H1 (cell line): ENCODE measurements at regions not wholly inside any gene's neighbourhood (a gene's known extent, or its start where the extent isn't known, plus 50 kb on each side); places are given as distances from the start of the nearest gene placed in this dataset.

ENCODE experiments used
- CTCF ChIA-PET: fragments of 300-600 bp; sonication (Branson Sonifier 250); formaldehyde crosslinking; loops from one replicate; lab custom pipeline; 2021; ENCODE audit not compliant: partially characterized antibody; lab: Charles Lee
- POLR2A ChIA-PET: fragments of 300-600 bp; sonication (Branson Sonifier 250); formaldehyde crosslinking; loops from one replicate; lab custom pipeline; 2021; ENCODE audit warnings: inconsistent platforms; ENCODE audit not compliant: partially characterized antibody; lab: Charles Lee
- DNase-seq, 2 experiments: peaks; one replicate each; pipeline versions ENCODE4 v3.0.0 to v3.0.0-alpha.2; 2010 to 2022; ENCODE audit warnings: low spot score in 2 of 2, low read depth in 1 of 2, mixed read lengths in 1 of 2
- FAIRE-seq: peaks from 2 replicates; lab custom pipeline; 2011; peaks lifted over from hg19 to GRCh38; lab: Jason Lieb, UNC
- H2AFZ ChIP-seq: 2 replicates; pipeline ENCODE4 v1.8.1; 2012; ENCODE audit warnings: low read length, inconsistent platforms
- H2AK5ac ChIP-seq: 2 replicates; pipeline ENCODE4 v1.6.1; 2013; ENCODE audit warnings: low read depth, low read length
- H2BK120ac ChIP-seq: replicated peaks from 2 replicates; pipeline ENCODE3; 2013; ENCODE audit warnings: low read depth, low read length, inconsistent platforms
- H2BK12ac ChIP-seq: 2 replicates; pipeline ENCODE4 v1.6.1; 2013; ENCODE audit warnings: low read depth, low read length
- H2BK15ac ChIP-seq: 2 replicates; pipeline ENCODE4 v1.6.1; 2013; ENCODE audit warnings: low read length
- H2BK20ac ChIP-seq: 2 replicates; pipeline ENCODE4 v1.6.1; 2013; ENCODE audit warnings: low read length
- H2BK5ac ChIP-seq: 2 replicates; pipeline ENCODE4 v1.6.1; 2013; ENCODE audit warnings: low read depth, low read length
- H3K14ac ChIP-seq: 2 replicates; pipeline ENCODE4 v1.6.1; 2013; ENCODE audit warnings: inconsistent platforms; ENCODE audit not compliant: insufficient read length
- H3K18ac ChIP-seq: 2 replicates; pipeline ENCODE4 v1.6.1; 2013; ENCODE audit warnings: low read length; ENCODE audit errors: extremely low read depth
- H3K23ac ChIP-seq: 2 replicates; pipeline ENCODE4 v1.6.1; 2013; ENCODE audit warnings: inconsistent platforms; ENCODE audit not compliant: insufficient read length
- H3K23me2 ChIP-seq: 2 replicates; pipeline ENCODE4 v1.6.1; 2013; ENCODE audit warnings: low read depth, low read length
- H3K27ac ChIP-seq: 2 replicates; pipeline ENCODE4 v1.6.1; 2011; ENCODE audit warnings: low read depth, low read length, inconsistent platforms
- H3K27me3 ChIP-seq, 4 experiments: replicated peaks in 1 of 4; 1 replicate in 1 of 4; 2 replicates in 3 of 4; pipeline versions ENCODE4 v1.6.1 to v1.8.1; 2011 to 2013; ENCODE audit warnings: low read length in 3 of 4, mild to moderate bottlenecking in 3 of 4, inconsistent platforms in 2 of 4, mixed read lengths in 2 of 4, moderate library complexity in 1 of 4; ENCODE audit not compliant: control insufficient read depth in 3 of 4, insufficient read depth in 3 of 4; ENCODE audit errors: extremely low read depth in 1 of 4
- H3K36me3 ChIP-seq, 4 experiments: 2 replicates each; pipeline versions ENCODE4 v1.6.1 to v1.8.1; 2011 to 2013; ENCODE audit warnings: mild to moderate bottlenecking in 4 of 4, low read length in 3 of 4, moderate library complexity in 2 of 4, control low read depth in 1 of 4, inconsistent platforms in 1 of 4; ENCODE audit not compliant: insufficient read depth in 4 of 4, control insufficient read depth in 2 of 4
- H3K4ac ChIP-seq: replicated peaks from 2 replicates; pipeline ENCODE3; 2013; ENCODE audit warnings: low read length, low read depth, mixed read lengths, inconsistent platforms; ENCODE audit not compliant: insufficient read length
- H3K4me1 ChIP-seq, 4 experiments: replicated peaks in 1 of 4; 1 replicate in 1 of 4; 2 replicates in 3 of 4; pipeline versions ENCODE4 v1.6.1 to v1.8.1; 2011 to 2013; ENCODE audit warnings: low read length in 3 of 4, inconsistent platforms in 2 of 4, mixed read lengths in 1 of 4; ENCODE audit not compliant: insufficient read depth in 4 of 4, control insufficient read depth in 3 of 4
- H3K4me2 ChIP-seq, 2 experiments: 2 replicates each; pipeline versions ENCODE4 v1.6.1 to v1.8.1; 2011 to 2013; ENCODE audit warnings: low read depth in 2 of 2, low read length in 2 of 2, control low read depth in 1 of 2, inconsistent platforms in 1 of 2, mild to moderate bottlenecking in 1 of 2; ENCODE audit not compliant: insufficient read depth in 1 of 2
- H3K4me3 ChIP-seq, 4 experiments: fragments of 200-600, 300-600 bp in 1 of 4; sonication (generic), shearing (Covaris generic), sonication (Bioruptor Twin) in 1 of 4; 2 replicates each; pipeline versions ENCODE4 v1.5.1 to v1.8.1; 2011 to 2016; ENCODE audit warnings: low read length in 4 of 4, low read depth in 3 of 4, control low read depth in 2 of 4, inconsistent platforms in 2 of 4, mild to moderate bottlenecking in 2 of 4, mixed read lengths in 1 of 4, moderate library complexity in 1 of 4; ENCODE audit not compliant: insufficient read depth in 2 of 4; ENCODE audit errors: extremely low read depth in 1 of 4
- H3K56ac ChIP-seq: replicated peaks from 2 replicates; pipeline ENCODE3; 2013; ENCODE audit warnings: low read depth, mild to moderate bottlenecking, mixed read lengths, low read length, inconsistent platforms; ENCODE audit not compliant: insufficient read length
- H3K79me1 ChIP-seq: 2 replicates; pipeline ENCODE4 v1.6.1; 2013; ENCODE audit warnings: low read depth, low read length, control low read depth
- H3K79me2 ChIP-seq, 2 experiments: 2 replicates each; pipeline versions ENCODE4 v1.6.1 to v1.8.1; 2012 to 2013; ENCODE audit warnings: low read length in 2 of 2, mild to moderate bottlenecking in 2 of 2, inconsistent platforms in 1 of 2; ENCODE audit not compliant: insufficient read depth in 2 of 2, control insufficient read depth in 1 of 2
- H3K9ac ChIP-seq, 4 experiments: replicated peaks in 1 of 4; 1 replicate in 1 of 4; 2 replicates in 3 of 4; pipeline versions ENCODE4 v1.6.1 to v1.8.1; 2011 to 2013; ENCODE audit warnings: low read depth in 3 of 4, low read length in 3 of 4, control low read depth in 2 of 4, mild to moderate bottlenecking in 2 of 4, moderate library complexity in 2 of 4, inconsistent platforms in 1 of 4; ENCODE audit errors: extremely low read depth in 1 of 4
- H3K9me3 ChIP-seq, 2 experiments: 2 replicates each; pipeline versions ENCODE4 v1.6.1 to v1.8.1; 2012 to 2013; ENCODE audit warnings: mild to moderate bottlenecking in 2 of 2, moderate library complexity in 2 of 2, control low read depth in 1 of 2, inconsistent platforms in 1 of 2, low read depth in 1 of 2, low read length in 1 of 2, mixed read lengths in 1 of 2; ENCODE audit not compliant: insufficient read depth in 2 of 2
- H4K20me1 ChIP-seq, 2 experiments: replicated peaks in 1 of 2; 2 replicates each; pipeline versions ENCODE3 to v1.8.1; 2011 to 2013; ENCODE audit warnings: inconsistent platforms in 2 of 2, low read length in 2 of 2, mild to moderate bottlenecking in 1 of 2; ENCODE audit not compliant: insufficient read depth in 2 of 2, control insufficient read depth in 1 of 2
- H4K5ac ChIP-seq: 2 replicates; pipeline ENCODE4 v1.6.1; 2013; ENCODE audit warnings: low read length, low read depth, mixed read lengths, inconsistent platforms; ENCODE audit not compliant: insufficient read length
- H4K8ac ChIP-seq: 2 replicates; pipeline ENCODE4 v1.8.0; 2013; ENCODE audit warnings: mild to moderate bottlenecking, moderate library complexity, low read length, inconsistent platforms; ENCODE audit not compliant: insufficient read depth; ENCODE audit errors: extremely low read depth
- H4K91ac ChIP-seq: replicated peaks from 2 replicates; pipeline ENCODE3; 2013; ENCODE audit warnings: low read length, mixed read lengths, inconsistent platforms; ENCODE audit not compliant: insufficient read length
- TAF1 ChIP-seq: IDR thresholded peaks from 2 replicates; pipeline ENCODE4 v1.6.1; 2011; ENCODE audit warnings: mild to moderate bottlenecking, low read depth, low read length
- WGBS, 2 experiments: shearing (Covaris generic) in 1 of 2; methylation state at CpG; one replicate each; pipeline versions ENCODE4 v1.1.6 to v1.1.7; 2013 to 2015; ENCODE audit warnings: low lambda C conversion rate in 2 of 2, mixed read lengths in 2 of 2, inconsistent platforms in 1 of 2, low coverage in 1 of 2, missing lambda C conversion rate in 1 of 2; ENCODE audit not compliant: insufficient replicate concordance in 2 of 2, insufficient coverage in 1 of 2, insufficient read length in 1 of 2; ENCODE audit errors: extremely low coverage in 1 of 2, missing lambda C conversion rate in 1 of 2; 5-methylcytosine and 5-hydroxymethylcytosine counted together

- H4K5ac ChIP-seq: no peak overlapping the region
- no peak overlapping the region for H3K9ac ChIP-seq
- no peak overlapping the region for H3K23ac ChIP-seq
- H3K56ac ChIP-seq: no peak overlapping the region
- H3K27ac ChIP-seq: no peak overlapping the region
- H4K91ac ChIP-seq: no peak overlapping the region
- ChIA-PET POLR2A (no interaction called here), CTCF (interaction anchor here (0.7 to 11.5 kb wide), 24 partner anchors 8 to 411 kb away, joined by 3 to 194 read pairs (median 6); no protein-coding TSS in a partner anchor)
- no peak overlapping the region for H3K4ac ChIP-seq
- H4K8ac ChIP-seq: no peak overlapping the region
- H3K18ac ChIP-seq: no peak overlapping the region
- H2BK120ac ChIP-seq: no peak overlapping the region
- no peak overlapping the region for H2BK12ac ChIP-seq
- no peaks in the 10 kb centered on the region for H3K36me3 ChIP-seq
- H3K14ac ChIP-seq: no peak overlapping the region
- H4K20me1 ChIP-seq: no peaks in the 10 kb centered on the region
- H3K9me3 ChIP-seq: no peaks in the 10 kb centered on the region
- no peaks in the 10 kb centered on the region for H3K79me2 ChIP-seq
- no peak overlapping the region for H2BK5ac ChIP-seq
- H2BK15ac ChIP-seq: no peak overlapping the region
- no peaks in the 10 kb centered on the region for H3K27me3 ChIP-seq
- no peak overlapping the region for H2AK5ac ChIP-seq
- no peaks in the 10 kb centered on the region; the same call in 1 of the 2 replicates for H3K23me2 ChIP-seq
- FAIRE-seq (no peak), DNase-seq (no peak)
- H3K4me1 ChIP-seq: no peaks in the 10 kb centered on the region; a peak in 2 of 7 replicates
- no peak overlapping the region for H2AFZ ChIP-seq
- H2BK20ac ChIP-seq: peak overlapping the region; percentile 91
- H3K79me1 ChIP-seq: no peaks in the 10 kb centered on the region
- H3K4me2 ChIP-seq: no peak overlapping the region
- WGBS, 2 experiments: 92% methylated on average over 5 of the region's 5 CpGs; no CpG with 5 or more reads in 1 of the 2 experiments
- no peak overlapping the region for H3K4me3 ChIP-seq
- TF ChIP-seq TAF1: no peak
Observed at GRCh38 chr18:27750923-27751322, 426.0 kb downstream of the CDH2 start.
